HL-60/S4 treated with phorbol 12-myristate 13-acetate at 8.2 ng/mL for 4 days and 3 days (cell line): ENCODE measurements at regions not wholly inside any gene's neighbourhood (a gene's known extent, or its start where the extent isn't known, plus 50 kb on each side); places are given as distances from the start of the nearest gene placed in this dataset.

Experiments used
- in situ Hi-C: fragments of 300-500 bp; cut with MboI; formaldehyde crosslinking; loops from 2 replicates; pipeline ENCODE4 v1.15.0; 2022; ENCODE audit warnings: low sequenced_read_pairs

GRCh38 chr14:38904959-38905358, 198.1 kb downstream of the SEC23A start:
- in situ Hi-C loops: no loop called here

GRCh38 chr14:38901791-38902190, 201.2 kb downstream of the SEC23A start:
- in situ Hi-C loops: no loop called here

GRCh38 chr14:38900887-38901286, 202.1 kb downstream of the SEC23A start:
- in situ Hi-C loops: no loop called here

GRCh38 chr14:38887696-38888095, 215.3 kb downstream of the SEC23A start:
- in situ Hi-C loops: no loop called here

GRCh38 chr14:38884109-38884508, 218.9 kb downstream of the SEC23A start:
- in situ Hi-C loops: no loop called here

- in situ Hi-C loops: no loop called here
Observed at GRCh38 chr14:38883127-38883526, 219.9 kb downstream of the SEC23A start.

GRCh38 chr14:38882533-38882932, 220.5 kb downstream of the SEC23A start:
- in situ Hi-C loops: no loop called here

GRCh38 chr14:38880643-38881524, 222.2 kb downstream of the SEC23A start:
- in situ Hi-C loops: no loop called here

- in situ Hi-C loops: no loop called here
Observed at GRCh38 chr14:38877744-38878388, 225.2 kb downstream of the SEC23A start.

GRCh38 chr14:38874721-38875120, 228.3 kb downstream of the SEC23A start:
- in situ Hi-C loops: no loop called here

GRCh38 chr14:38873941-38874612, 229.0 kb downstream of the SEC23A start:
- in situ Hi-C loops: no loop called here

- in situ Hi-C loops: no loop called here
Observed at GRCh38 chr14:38870296-38870836, 232.7 kb downstream of the SEC23A start.

- in situ Hi-C loops: loop anchor here (10.0 kb wide), 1 partner anchor 144 kb away; no protein-coding TSS in a partner anchor
Observed at GRCh38 chr14:38868399-38869290, 234.4 kb downstream of the SEC23A start.

GRCh38 chr14:38867561-38868150, 235.4 kb downstream of the SEC23A start:
- in situ Hi-C loops: loop anchor here (10.0 kb wide), 1 partner anchor 143 kb away; no protein-coding TSS in a partner anchor

GRCh38 chr14:38866461-38866860, 236.6 kb downstream of the SEC23A start:
- in situ Hi-C loops: loop anchor here (10.0 kb wide), 1 partner anchor 142 kb away; no protein-coding TSS in a partner anchor

GRCh38 chr14:38862366-38862765, 240.7 kb downstream of the SEC23A start:
- in situ Hi-C loops: loop anchor here (10.0 kb wide), 1 partner anchor 138 kb away; no protein-coding TSS in a partner anchor

- in situ Hi-C loops: loop anchor here (10.0 kb wide), 1 partner anchor 136 kb away; no protein-coding TSS in a partner anchor
Observed at GRCh38 chr14:38860530-38860929, 242.5 kb downstream of the SEC23A start.

- in situ Hi-C loops: no loop called here
Observed at GRCh38 chr14:38856798-38857197, 246.2 kb downstream of the SEC23A start.

GRCh38 chr14:38855513-38855912, 247.5 kb downstream of the SEC23A start:
- in situ Hi-C loops: no loop called here

GRCh38 chr14:38851111-38851510, 251.9 kb downstream of the SEC23A start:
- in situ Hi-C loops: no loop called here
